Thoracic aorta (tissue), 2 donors: ENCODE measurements at regions not wholly inside any gene's neighbourhood (a gene's known extent, or its start where the extent isn't known, plus 50 kb on each side); places are given as distances from the start of the nearest gene placed in this dataset.

Experiments
- ATAC-seq: fragments of 150-250 bp; one replicate; pipeline ENCODE4 v1.8.0; 2017; ENCODE audit warnings: low read depth; ENCODE audit not compliant: insufficient number of reproducible peaks, low FRiP score
- DNase-seq: peaks from one replicate; pipeline ENCODE4 v3.0.0-alpha.2; 2020; ENCODE audit warnings: low spot score
- H3K27ac ChIP-seq, 2 donors: fragments of 200-600 bp; sonication (generic); 1 replicate in 1 of 2; 2 replicates in 1 of 2; pipeline ENCODE4 v1.5.1; 2016; ENCODE audit warnings: mild to moderate bottlenecking in 2 of 2, moderate library complexity in 2 of 2
- H3K27me3 ChIP-seq: fragments of 200-600 bp; sonication (generic); replicated peaks from 2 replicates; pipeline ENCODE4 v1.6.0; 2016; ENCODE audit warnings: mild to moderate bottlenecking; ENCODE audit not compliant: insufficient read depth
- H3K36me3 ChIP-seq: fragments of 200-600 bp; sonication (generic); one replicate; pipeline ENCODE4 v1.5.1; 2016
- H3K4me1 ChIP-seq, 2 donors: fragments of 200-600 bp; sonication (generic); 1 replicate in 1 of 2; 2 replicates in 1 of 2; pipeline versions ENCODE4 v1.5.1 to v1.6.0; 2016; ENCODE audit warnings: low read depth in 2 of 2, mild to moderate bottlenecking in 1 of 2; ENCODE audit not compliant: control insufficient read depth in 1 of 2
- H3K4me3 ChIP-seq: fragments of 200-600 bp; sonication (generic); 2 replicates; pipeline ENCODE4 v1.5.1; 2016; ENCODE audit warnings: mild to moderate bottlenecking
- H3K9me3 ChIP-seq: fragments of 200-600 bp; sonication (generic); 2 replicates; pipeline ENCODE4 v1.5.1; 2016
- TF ChIP-seq, protein P1 (sequence below): fragments of 200-600 bp; sonication (generic); IDR thresholded peaks from one replicate; pipeline ENCODE4 v1.5.1; 2019; ENCODE audit warnings: antibody characterized with exemption

DNA sequence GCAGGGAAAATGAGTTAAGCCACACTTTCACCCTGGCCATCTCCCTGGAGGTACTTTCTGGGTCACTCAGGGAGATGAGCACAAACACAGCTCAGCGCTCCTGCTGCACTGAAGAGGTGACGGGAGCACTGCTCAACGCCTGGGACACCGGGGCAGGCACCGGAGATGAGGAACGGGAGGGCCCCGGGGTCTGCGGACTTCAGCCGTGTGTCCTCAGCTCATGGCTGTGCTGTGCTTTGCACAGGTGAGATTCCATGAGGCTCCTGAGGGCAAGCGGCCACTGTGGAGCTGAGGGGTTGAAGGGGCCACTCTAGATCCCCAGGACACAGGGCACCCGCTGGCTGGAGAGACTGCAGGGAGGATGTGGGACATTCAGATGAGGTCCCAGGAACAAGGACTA, 234.2 kb upstream of the EXOC2 start:
- H3K4me1 ChIP-seq = no peaks in the 10 kb centered on the region
- H3K9me3 ChIP-seq = no peaks in the 10 kb centered on the region
- no peaks in the 10 kb centered on the region for H3K27me3 ChIP-seq
- H3K36me3 ChIP-seq = no peaks in the 10 kb centered on the region
- H3K27ac ChIP-seq = no peak overlapping the region
- no peak overlapping the region for H3K4me3 ChIP-seq
- ATAC-seq (no peak), DNase-seq (no peak)
- TF ChIP-seq, protein P1, sequence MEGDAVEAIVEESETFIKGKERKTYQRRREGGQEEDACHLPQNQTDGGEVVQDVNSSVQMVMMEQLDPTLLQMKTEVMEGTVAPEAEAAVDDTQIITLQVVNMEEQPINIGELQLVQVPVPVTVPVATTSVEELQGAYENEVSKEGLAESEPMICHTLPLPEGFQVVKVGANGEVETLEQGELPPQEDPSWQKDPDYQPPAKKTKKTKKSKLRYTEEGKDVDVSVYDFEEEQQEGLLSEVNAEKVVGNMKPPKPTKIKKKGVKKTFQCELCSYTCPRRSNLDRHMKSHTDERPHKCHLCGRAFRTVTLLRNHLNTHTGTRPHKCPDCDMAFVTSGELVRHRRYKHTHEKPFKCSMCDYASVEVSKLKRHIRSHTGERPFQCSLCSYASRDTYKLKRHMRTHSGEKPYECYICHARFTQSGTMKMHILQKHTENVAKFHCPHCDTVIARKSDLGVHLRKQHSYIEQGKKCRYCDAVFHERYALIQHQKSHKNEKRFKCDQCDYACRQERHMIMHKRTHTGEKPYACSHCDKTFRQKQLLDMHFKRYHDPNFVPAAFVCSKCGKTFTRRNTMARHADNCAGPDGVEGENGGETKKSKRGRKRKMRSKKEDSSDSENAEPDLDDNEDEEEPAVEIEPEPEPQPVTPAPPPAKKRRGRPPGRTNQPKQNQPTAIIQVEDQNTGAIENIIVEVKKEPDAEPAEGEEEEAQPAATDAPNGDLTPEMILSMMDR = no peak

DNA sequence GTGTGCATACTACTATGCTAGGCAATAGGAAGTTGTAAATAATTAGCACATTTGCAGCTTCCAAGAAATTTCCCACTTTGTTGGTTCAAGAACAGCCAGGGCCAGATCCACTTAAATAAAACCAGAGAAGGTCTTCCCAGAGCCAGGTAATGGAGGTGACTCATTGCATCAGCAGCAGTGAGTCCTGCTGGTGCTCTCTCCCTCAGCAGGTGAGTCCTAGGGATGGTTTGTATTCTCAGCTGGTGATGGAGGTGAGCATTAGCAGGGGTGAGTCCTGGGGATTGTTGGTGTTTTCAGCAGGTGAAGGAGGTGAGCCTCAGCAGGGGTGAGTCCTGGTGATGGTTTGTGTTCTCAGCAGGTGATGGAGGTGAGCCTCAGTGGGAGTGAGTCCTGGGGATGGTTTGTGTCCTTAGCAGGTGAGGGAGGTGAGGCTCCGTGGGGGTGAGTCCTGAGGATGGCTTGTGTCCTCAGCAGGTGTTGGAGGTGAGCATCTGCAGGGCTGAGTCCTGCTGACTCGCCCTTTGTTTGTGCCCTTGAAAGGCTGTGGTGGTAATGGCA, 232.8 kb upstream of the EXOC2 start:
- peaks cover 3% of the 10 kb centered on the region for H3K9me3 ChIP-seq
- H3K4me1 ChIP-seq = no peaks in the 10 kb centered on the region
- no peak overlapping the region for H3K27ac ChIP-seq
- DNase-seq (no peak), ATAC-seq (no peak)
- TF ChIP-seq, protein P1 = no peak
- H3K4me3 ChIP-seq = no peak overlapping the region
- H3K36me3 ChIP-seq = no peaks in the 10 kb centered on the region
- H3K27me3 ChIP-seq = no peaks in the 10 kb centered on the region

DNA sequence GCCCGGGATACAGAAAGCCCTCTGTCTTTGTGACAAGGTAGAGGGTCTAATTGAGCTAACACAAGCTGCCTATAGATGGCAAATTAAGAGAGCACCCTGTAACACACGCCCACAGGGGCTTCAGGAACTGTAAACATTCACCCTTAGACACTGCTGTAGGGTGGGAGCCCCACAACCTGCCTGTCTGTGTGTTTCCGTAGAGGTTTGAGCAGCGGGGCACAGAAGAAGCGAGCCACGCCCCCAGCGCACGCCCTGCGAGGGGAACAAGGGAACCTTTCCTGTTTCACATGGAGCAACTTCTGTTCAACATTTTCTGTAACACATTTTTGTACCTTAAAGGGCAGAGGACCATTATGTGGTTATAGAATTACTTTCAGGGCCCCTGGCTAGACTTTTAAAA, 231.7 kb upstream of the EXOC2 start:
- TF ChIP-seq, protein P1 = no peak
- no peak for ATAC-seq

DNA sequence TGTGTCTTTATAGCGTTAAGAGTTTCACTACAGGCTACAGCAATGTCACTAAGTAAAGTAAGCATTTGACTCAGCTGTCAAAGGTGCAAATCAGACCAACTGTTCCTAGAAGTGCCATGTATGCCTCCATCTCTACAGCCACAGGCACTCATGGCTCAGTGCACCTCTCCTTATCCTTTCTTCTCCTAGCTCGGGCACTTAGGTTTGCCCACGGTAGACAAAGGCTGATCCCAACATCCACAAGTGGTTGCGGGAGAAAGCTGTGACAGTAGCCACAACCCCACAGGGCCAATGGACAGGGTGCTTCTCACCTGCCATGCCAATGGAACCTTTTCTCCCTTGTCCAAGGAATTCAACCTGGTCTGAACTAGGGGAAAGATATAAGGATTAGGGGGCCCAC, 228.5 kb upstream of the EXOC2 start:
- no peak for ATAC-seq
- Histone ChIP-seq H3K9me3 (peaks cover 3% of the 10 kb centered on the region), H3K36me3 (no peaks in the 10 kb centered on the region), H3K4me1 (no peaks in the 10 kb centered on the region), H3K4me3 (no peak overlapping the region), H3K27ac (no peak overlapping the region), H3K27me3 (no peaks in the 10 kb centered on the region)
- no peak for DNase-seq
- TF ChIP-seq, protein P1 = no peak

More for the DNA sequence above, 231.7 kb upstream of the EXOC2 start:
- H3K27ac ChIP-seq = no peak overlapping the region
- peaks cover 3% of the 10 kb centered on the region for H3K9me3 ChIP-seq
- no peak for DNase-seq
- H3K4me3 ChIP-seq = no peak overlapping the region
- no peaks in the 10 kb centered on the region for H3K27me3 ChIP-seq
- no peaks in the 10 kb centered on the region for H3K4me1 ChIP-seq
- no peaks in the 10 kb centered on the region for H3K36me3 ChIP-seq

DNA sequence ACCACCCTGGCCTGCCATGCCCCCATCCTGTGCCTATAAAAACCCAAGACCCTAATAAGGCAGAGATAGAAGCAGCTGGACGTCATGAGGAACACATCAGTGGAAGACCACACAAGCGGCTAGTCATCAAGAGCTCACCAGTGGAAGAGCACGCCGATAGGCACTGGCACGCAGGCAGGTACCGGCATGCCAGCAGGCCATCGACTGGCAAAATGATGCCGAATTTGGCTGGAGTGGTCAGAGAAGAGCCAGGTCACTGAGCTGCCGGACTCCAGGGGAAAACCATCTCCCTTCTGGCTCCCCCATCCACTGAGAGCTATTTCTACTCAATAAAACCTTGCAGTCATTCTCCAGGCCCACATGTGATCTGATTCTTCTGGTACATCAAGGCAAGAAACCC, 227.6 kb upstream of the EXOC2 start:
- Histone ChIP-seq H3K27me3 (no peaks in the 10 kb centered on the region), H3K4me1 (no peaks in the 10 kb centered on the region), H3K9me3 (peaks cover 3% of the 10 kb centered on the region), H3K36me3 (no peaks in the 10 kb centered on the region), H3K4me3 (no peak overlapping the region), H3K27ac (no peak overlapping the region)
- DNase-seq = no peak
- ATAC-seq = no peak
- TF ChIP-seq, protein P1 = no peak
